Fibroblast of gingiva (primary cell): ENCODE measurements at regions not wholly inside any gene's neighbourhood (a gene's known extent, or its start where the extent isn't known, plus 50 kb on each side); places are given as distances from the start of the nearest gene placed in this dataset.
"Not testable (repeated sequence)": the region's sequence is repeated elsewhere in the genome, so short reads cannot be mapped to it uniquely, and the experiment has no call there.

Experiments used
- DNase-seq: peaks from one replicate; pipeline ENCODE4 v3.0.0-alpha.2; 2011; ENCODE audit warnings: low read depth

DNA sequence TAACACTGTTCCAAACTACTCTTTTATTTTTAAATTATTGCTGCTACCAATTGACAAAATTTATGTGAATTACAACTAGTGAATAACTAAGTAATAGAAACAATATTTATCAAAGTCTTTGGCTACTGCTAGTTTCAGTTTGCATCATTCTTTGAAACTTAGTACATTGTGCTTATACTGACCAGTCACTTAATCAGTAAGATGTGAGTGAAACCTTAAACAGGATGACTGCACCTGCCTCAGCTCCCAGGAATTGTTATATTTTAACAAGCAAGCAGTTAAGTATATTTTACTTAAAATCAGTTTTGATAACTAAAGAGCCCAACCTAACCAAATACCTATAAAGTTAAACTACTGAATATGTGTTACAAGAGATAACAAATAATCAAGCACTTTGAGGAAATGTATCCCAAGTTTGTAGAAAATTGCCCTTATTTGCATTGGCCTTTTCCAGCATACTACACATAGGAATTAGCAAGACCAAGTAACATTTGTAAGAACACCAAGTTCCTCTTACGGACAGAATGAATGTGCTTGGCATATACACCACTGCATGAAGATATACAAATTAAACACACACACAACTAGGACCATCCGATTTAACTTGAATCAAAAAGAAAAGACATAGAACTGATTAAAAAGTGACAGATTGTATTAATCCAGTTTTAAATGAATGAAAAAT is 545.5 kb upstream of the DAB2 start:
- DNase-seq: no peak

GRCh38 chr5:39968381-39968780 is 543.6 kb upstream of the DAB2 start:
- no peak for DNase-seq

DNA sequence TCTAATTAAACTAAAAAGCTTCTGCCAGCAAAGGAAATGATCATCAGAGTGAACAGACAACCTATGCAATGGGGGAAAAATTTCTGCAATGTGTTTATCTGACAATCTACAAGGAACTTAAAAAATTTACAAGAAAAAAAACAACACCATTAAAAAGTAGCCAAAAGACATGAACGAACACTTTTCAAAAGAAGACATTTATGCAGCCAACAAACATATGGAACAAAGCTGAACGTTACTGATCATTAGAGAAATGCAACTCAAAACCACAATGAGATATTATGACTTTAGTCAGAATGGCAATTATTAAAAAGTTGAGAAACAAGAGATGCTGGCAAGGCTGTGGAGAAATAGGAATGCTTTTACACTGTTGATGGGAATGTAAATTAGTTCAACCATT is 530.4 kb upstream of the DAB2 start:
- peak; percentile 35 for DNase-seq

- no peak for DNase-seq
Measured at GRCh38 chr5:39951070-39951469, 526.3 kb upstream of the DAB2 start.

DNA sequence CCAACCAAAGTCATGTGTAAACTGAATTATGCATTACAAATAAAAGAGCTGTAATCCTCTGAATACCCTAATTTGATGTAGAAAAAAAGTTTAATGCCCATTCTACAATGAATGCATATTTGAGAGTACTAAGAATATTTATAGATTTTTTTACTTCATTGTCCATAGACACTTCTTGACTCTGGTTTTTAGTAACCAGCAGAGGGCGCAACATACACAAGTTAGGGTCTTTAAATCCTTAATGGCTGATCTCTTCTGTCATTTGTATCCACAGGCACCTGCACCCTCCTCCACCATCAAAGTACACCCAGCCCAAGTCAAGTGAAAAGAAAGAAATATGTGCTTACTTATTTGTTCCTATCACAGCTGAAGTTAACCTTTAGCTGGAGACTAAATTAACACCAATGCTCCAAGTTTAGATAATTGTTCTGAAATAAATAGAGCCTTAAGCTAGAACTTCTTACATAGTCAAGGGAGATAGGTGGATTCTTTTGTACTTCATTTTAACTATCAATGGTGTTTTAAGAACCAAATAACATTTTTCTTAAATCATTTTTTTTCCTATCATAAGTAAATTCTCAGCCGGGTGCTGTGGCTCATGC is 524.2 kb upstream of the DAB2 start:
- DNase-seq: peak; percentile 64

GRCh38 chr5:39948341-39948740 is 523.6 kb upstream of the DAB2 start:
- no peak for DNase-seq

- peak; percentile 40 for DNase-seq
Measured at GRCh38 chr5:39947657-39948056, 522.9 kb upstream of the DAB2 start.

GRCh38 chr5:39946356-39947045 is 521.7 kb upstream of the DAB2 start:
- no peak for DNase-seq

- DNase-seq: no peak
Measured at GRCh38 chr5:39945870-39946269, 521.1 kb upstream of the DAB2 start.

- DNase-seq: peak; percentile 37
Measured at GRCh38 chr5:39943811-39944210, 519.0 kb upstream of the DAB2 start.

DNA sequence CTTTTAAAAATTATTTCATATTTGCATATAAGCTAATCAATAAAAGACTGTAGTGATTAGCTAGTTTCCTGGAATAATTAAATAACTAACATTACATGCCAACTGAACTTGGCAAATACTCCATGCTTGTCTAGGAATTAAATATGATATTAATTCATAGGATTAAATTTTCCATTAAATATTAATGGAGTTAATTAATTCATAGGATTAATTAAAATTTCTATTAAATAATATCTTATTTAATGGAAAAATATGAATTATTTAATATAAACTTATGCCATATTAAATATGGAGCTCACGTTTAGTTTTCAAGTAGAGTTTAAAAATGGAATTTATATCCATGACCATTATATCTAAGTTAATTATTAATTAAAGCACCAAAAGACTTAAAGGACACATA is 517.8 kb upstream of the DAB2 start:
- no peak for DNase-seq

GRCh38 chr5:39941416-39941815 is 516.6 kb upstream of the DAB2 start:
- DNase-seq: no peak

GRCh38 chr5:39934830-39935229 is 510.1 kb upstream of the DAB2 start:
- no peak for DNase-seq

GRCh38 chr5:39933061-39933460 is 508.3 kb upstream of the DAB2 start:
- no peak for DNase-seq

DNA sequence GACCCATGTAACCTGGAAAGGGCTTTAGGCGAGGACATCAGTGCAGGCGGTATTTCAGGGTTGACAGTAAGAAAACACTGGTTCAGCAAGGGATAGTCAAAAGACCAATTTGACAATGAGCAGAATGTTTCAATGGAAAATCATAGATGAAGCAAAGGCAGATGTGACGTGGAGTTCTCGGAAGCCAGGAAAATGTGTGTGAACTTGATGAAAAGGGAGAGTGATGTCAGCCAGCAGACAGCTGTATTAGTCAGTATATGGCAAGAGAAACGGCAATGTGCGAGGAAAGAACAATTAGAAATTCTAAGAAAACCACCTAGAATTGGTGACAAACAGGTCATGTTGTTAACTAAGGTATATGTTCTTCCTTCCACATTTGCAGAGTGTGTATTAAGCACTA is 503.9 kb upstream of the DAB2 start:
- DNase-seq: no peak

GRCh38 chr5:39919876-39920275 is 495.1 kb upstream of the DAB2 start:
- peak; percentile 3 for DNase-seq

DNA sequence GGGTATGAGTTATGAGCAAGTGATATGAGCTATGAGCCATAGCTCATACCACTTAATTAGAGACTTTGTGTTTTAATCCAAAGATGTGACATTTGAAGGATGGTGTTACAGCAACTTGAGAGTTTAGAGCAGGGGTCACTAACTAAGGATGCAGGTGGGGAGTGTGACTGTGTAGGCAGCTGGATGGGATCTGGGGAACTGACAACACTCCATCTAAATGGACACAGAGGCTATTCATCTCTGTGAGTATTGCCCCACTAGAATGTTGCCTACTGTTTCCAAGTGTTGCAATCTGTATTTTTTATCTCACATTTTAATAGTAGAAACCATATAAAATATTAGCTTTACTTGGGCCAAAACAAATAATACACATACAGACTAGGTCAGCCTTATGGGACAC is 488.1 kb upstream of the DAB2 start:
- no peak for DNase-seq

DNA sequence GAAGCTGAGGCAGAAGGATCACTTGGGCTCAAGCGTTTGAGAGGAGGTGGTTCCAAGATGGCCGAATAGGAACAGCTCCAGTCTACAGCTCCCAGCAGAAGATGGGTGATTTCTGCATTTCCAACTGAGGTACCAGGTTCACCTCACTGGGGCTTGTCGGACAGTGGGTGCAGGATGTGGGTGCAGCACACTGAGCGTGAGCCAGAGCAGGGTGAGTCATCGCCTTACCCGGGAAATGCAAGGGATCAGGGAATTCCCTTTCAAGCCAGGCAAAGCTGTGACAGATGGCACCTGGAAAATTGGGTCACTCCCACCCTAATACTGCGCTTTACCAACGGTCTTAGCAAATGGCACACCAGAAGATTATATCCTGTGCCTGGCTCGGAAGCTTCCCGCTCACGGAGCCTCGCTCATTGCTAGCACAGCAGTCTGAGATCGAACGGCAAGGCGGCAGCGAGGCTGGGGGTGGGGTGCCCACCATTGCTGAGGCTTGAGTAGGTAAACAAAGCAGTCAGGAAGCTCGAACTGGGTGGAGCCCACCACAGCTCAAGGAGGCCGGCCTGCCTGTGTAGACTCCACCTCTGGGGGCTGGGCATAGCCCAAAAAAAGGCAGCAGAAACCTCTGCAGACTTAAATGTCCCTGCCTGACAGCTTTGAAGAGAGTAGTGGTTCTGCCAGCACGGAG is 482.6 kb upstream of the DAB2 start:
- DNase-seq: not testable (repeated sequence)

- no peak for DNase-seq
Measured at GRCh38 chr5:39906146-39906545, 481.4 kb upstream of the DAB2 start.

DNA sequence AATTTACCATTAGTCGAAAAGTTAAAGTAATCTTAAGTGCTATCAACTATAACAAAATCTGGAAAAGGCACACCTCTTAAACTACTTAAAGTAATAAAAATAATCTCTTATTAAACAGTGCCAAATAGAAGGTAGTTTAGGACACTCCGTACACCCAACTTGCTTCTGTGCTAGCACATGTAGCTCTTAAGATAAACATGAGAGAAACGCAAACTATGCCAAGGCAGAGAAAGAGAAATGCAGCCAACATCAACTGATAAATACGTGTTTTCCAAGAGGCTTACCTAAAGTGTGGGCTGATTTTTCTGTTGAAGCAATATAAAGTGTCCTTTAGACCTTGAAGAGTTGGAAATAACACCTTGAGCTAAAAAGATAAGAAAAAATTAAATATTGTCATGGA is 480.6 kb upstream of the DAB2 start:
- no peak for DNase-seq

GRCh38 chr5:39902626-39903025 is 477.8 kb upstream of the DAB2 start:
- no peak for DNase-seq

DNA sequence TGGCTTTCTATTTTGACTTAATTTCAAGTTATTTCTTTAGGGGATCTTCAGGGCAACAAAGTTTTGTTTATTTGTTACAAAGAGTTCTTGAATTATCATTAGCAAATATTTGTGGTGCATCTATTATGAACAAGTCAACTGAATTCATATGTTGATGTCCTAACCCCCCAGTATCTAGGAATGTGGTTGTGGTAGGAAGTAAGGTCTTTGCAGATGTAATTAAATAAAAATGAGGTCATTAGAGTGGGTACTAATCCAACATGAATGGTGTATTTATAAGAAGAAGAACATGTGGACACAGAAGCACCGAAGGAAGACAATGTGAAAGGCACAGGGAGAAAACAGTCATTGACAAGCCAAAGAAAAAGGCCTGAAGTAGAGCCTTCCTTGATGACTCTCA is 474.0 kb upstream of the DAB2 start:
- DNase-seq: no peak

GRCh38 chr5:39896706-39897105 is 471.9 kb upstream of the DAB2 start:
- DNase-seq: no peak
